ENCODE measurements at regions not wholly inside any gene's neighbourhood (a gene's known extent, or its start where the extent isn't known, plus 50 kb on each side); places are given as distances from the start of the nearest gene placed in this dataset.

GRCh38 chr7:46100521-46100920 lies 179.4 kb upstream of the IGFBP3 start:
- CTCF ChIA-PET, result interaction anchor here (1.0 to 1.6 kb wide), 3 partner anchors 30 to 177 kb away, joined by 3 to 4 read pairs (median 3); no protein-coding TSS in a partner anchor
- in situ Hi-C loops (cut with MboI), result no loop called here
- no TSS peak for BruUV-seq (replicated peaks)
- no peak for TF ChIP-seq FOXK2 (IDR thresholded peaks at IDR 0.05)
- TF ChIP-seq RFX5 (IDR thresholded peaks at IDR 0.05; ENCODE audit: low read depth, low read length), result no peak
- no peak for TF ChIP-seq IRF4 (IDR thresholded peaks at IDR 0.05; ENCODE audit: low read depth, low read length)
- no peak for TF ChIP-seq NBN (IDR thresholded peaks at IDR 0.05)
- no peak for TF ChIP-seq TBL1XR1 (IDR thresholded peaks at IDR 0.05; ENCODE audit: low read depth, low read length)
- TF ChIP-seq CBX3 (IDR thresholded peaks at IDR 0.05; ENCODE audit: borderline replicate concordance, low read depth), result no peak
- TF ChIP-seq POLR2AphosphoS2 (IDR thresholded peaks at IDR 0.05; ENCODE audit: low read depth, low read length), result no peak
- TF ChIP-seq ZNF207 (IDR thresholded peaks at IDR 0.05; ENCODE audit: borderline replicate concordance), result no peak
- no peak for TF ChIP-seq IRF3 (IDR thresholded peaks at IDR 0.05)
- no peak for TF ChIP-seq NFIC (IDR thresholded peaks at IDR 0.05; ENCODE audit: low read depth, low read length)
- no peak for TF ChIP-seq CEBPZ (IDR thresholded peaks at IDR 0.05; ENCODE audit: low read depth, low read length)
- no peak for TF ChIP-seq PRDM15 (CRISPR knock-in tag; IDR thresholded peaks at IDR 0.05)
- TF ChIP-seq ZBTB33 (IDR thresholded peaks at IDR 0.05), result no peak
- no peak for TF ChIP-seq JUND (IDR thresholded peaks at IDR 0.05; ENCODE audit: low read depth, low read length)

More at GRCh38 chr7:46100521-46100920, 179.4 kb upstream of the IGFBP3 start:
- Histone ChIP-seq H3K27me3 (replicated peaks in 1 of 2; ENCODE audit: control insufficient read depth in 2 of 2, insufficient read depth in 2 of 2, low read length in 1 of 2) (no peaks in the 10 kb centered on the region), H4K20me1 (ENCODE audit: control insufficient read depth, insufficient read depth) (no peaks in the 10 kb centered on the region), H3K36me3 (ENCODE audit: control insufficient read depth in 2 of 2, insufficient read depth in 2 of 2, low read length in 1 of 2) (no peaks in the 10 kb centered on the region), H3K9ac (ENCODE audit: control insufficient read depth, insufficient read depth, low read length) (no peak overlapping the region), H3K9me3 (replicated peaks; ENCODE audit: control insufficient read depth, insufficient read depth, low read length) (no peaks in the 10 kb centered on the region), H3K4me1 (ENCODE audit: control insufficient read depth, insufficient read depth, low read length) (no peaks in the 10 kb centered on the region), H3K27ac (ENCODE audit: control insufficient read depth, insufficient read depth) (no peak overlapping the region), H3K79me2 (ENCODE audit: control insufficient read depth, insufficient read depth, low read length) (no peaks in the 10 kb centered on the region), H3K4me3 (no peak overlapping the region), H3K4me2 (ENCODE audit: control insufficient read depth, insufficient read depth) (no peak overlapping the region), H2AFZ (ENCODE audit: control insufficient read depth, low read depth, low read length) (no peak overlapping the region)
- DNase-seq (ENCODE audit: low read depth, low spot score), result no peak
- POLR2A ChIA-PET, result interaction anchor here (0.5 to 0.6 kb wide), 2 partner anchors 10 to 22 kb away, joined by 3 to 6 read pairs; no protein-coding TSS in a partner anchor
- 0% methylated on average over 1 of the region's 1 CpG for WGBS (ENCODE audit: insufficient coverage, insufficient replicate concordance, low lambda C conversion rate, missing lambda C conversion rate)
- RAD21 ChIA-PET (ENCODE audit: unreplicated experiment), result interaction anchor here (0.8 kb wide), 1 partner anchor 178 kb away, joined by 3 read pairs; no protein-coding TSS in a partner anchor
- intact Hi-C loops (cut with micrococcal nuclease; ENCODE audit: unreplicated experiment), result no loop called here
- no peak for ATAC-seq
- no peak for FAIRE-seq
- SMC1A ChIA-PET (ENCODE audit: uncharacterized antibody, unreplicated experiment), result interaction anchor here (0.7 to 2.0 kb wide), 2 partner anchors 8 to 28 kb away, joined by 3 to 4 read pairs; no protein-coding TSS in a partner anchor
